Endothelial cell of umbilical vein (primary cell): ENCODE measurements at regions not wholly inside any gene's neighbourhood (a gene's known extent, or its start where the extent isn't known, plus 50 kb on each side); places are given as distances from the start of the nearest gene placed in this dataset.

Experiments used
- BruUV-seq: library from RNA; stranded (reverse); fragments of 400-500 nt; replicated peaks from 2 replicates; lab custom pipeline; 2021; lab: Mats Ljungman, UMichigan
- CTCF ChIA-PET: fragments of 300-600, 350-600 bp; sonication (Branson Sonifier 250); formaldehyde crosslinking; loops from one replicate; lab custom pipeline; 2021; ENCODE audit warnings: antibody characterized with exemption, inconsistent platforms; lab: Charles Lee
- POLR2A ChIA-PET: fragments of 300-600, 350-600 bp; sonication (Branson Sonifier 250); formaldehyde crosslinking; loops from one replicate; lab custom pipeline; 2021; ENCODE audit warnings: antibody characterized with exemption, inconsistent platforms; lab: Charles Lee
- DNase-seq: peaks from one replicate; pipeline ENCODE4 v3.0.0-alpha.2; 2011; ENCODE audit warnings: low read depth, low spot score
- FAIRE-seq: peaks from 2 replicates; lab custom pipeline; 2011; peaks lifted over from hg19 to GRCh38; lab: Jason Lieb, UNC
- H2AFZ ChIP-seq: 2 replicates; pipeline ENCODE4 v1.6.0; 2012; ENCODE audit warnings: low read depth, low read length, control low read depth, inconsistent platforms
- H3K27ac ChIP-seq: 2 replicates; pipeline ENCODE4 v1.5.1; 2011; ENCODE audit warnings: low read depth, mild to moderate bottlenecking, control low read depth, low read length, moderate library complexity; ENCODE audit not compliant: insufficient read depth
- H3K27me3 ChIP-seq, 2 experiments: 2 replicates each; pipeline versions ENCODE4 v1.6.0 to v1.6.1; 2011; ENCODE audit warnings: low read length in 2 of 2, mixed read lengths in 1 of 2; ENCODE audit not compliant: control insufficient read depth in 2 of 2, insufficient read depth in 2 of 2
- H3K36me3 ChIP-seq, 2 experiments: 2 replicates in 1 of 2; 3 replicates in 1 of 2; pipeline ENCODE4 v1.5.1; 2011; ENCODE audit warnings: low read length in 2 of 2, mild to moderate bottlenecking in 1 of 2, moderate library complexity in 1 of 2; ENCODE audit not compliant: control insufficient read depth in 2 of 2, insufficient read depth in 2 of 2; ENCODE audit errors: extremely low read depth in 1 of 2
- H3K4me1 ChIP-seq: 3 replicates; pipeline ENCODE4 v1.5.1; 2011; ENCODE audit warnings: mild to moderate bottlenecking, low read length; ENCODE audit not compliant: control insufficient read depth, insufficient read depth; ENCODE audit errors: extremely low read depth
- H3K4me2 ChIP-seq: 2 replicates; pipeline ENCODE4 v1.6.1; 2011; ENCODE audit warnings: low read length, control low read depth, mixed read lengths; ENCODE audit not compliant: insufficient read depth
- H3K4me3 ChIP-seq, 3 experiments: fragments of 200-600 bp in 1 of 3; sonication (generic), shearing (Covaris generic) in 1 of 3; replicated peaks in 1 of 3; 2 replicates each; pipeline ENCODE4 v1.5.1; 2011 to 2016; ENCODE audit warnings: control low read depth in 3 of 3, low read length in 3 of 3, mild to moderate bottlenecking in 2 of 3, inconsistent platforms in 1 of 3, low read depth in 1 of 3, moderate library complexity in 1 of 3; ENCODE audit not compliant: insufficient read depth in 1 of 3
- H3K79me2 ChIP-seq: 2 replicates; pipeline ENCODE4 v1.6.0; 2012; ENCODE audit warnings: low read length, inconsistent platforms; ENCODE audit not compliant: control insufficient read depth, insufficient read depth
- H3K9ac ChIP-seq: replicated peaks from 2 replicates; pipeline ENCODE3; 2011; ENCODE audit warnings: low read length, control low read depth; ENCODE audit not compliant: insufficient read depth; ENCODE audit errors: extremely low read depth
- H3K9me1 ChIP-seq: replicated peaks from 3 replicates; pipeline ENCODE4 v1.6.0; 2011; ENCODE audit warnings: mild to moderate bottlenecking, low read length; ENCODE audit not compliant: control insufficient read depth, insufficient read depth; ENCODE audit errors: extremely low read depth
- H3K9me3 ChIP-seq: replicated peaks from 2 replicates; pipeline ENCODE4 v1.5.1; 2012; ENCODE audit warnings: low read length, inconsistent platforms; ENCODE audit not compliant: control insufficient read depth, insufficient read depth
- H4K20me1 ChIP-seq: replicated peaks from 2 replicates; pipeline ENCODE3; 2011; ENCODE audit warnings: mild to moderate bottlenecking, low read length; ENCODE audit not compliant: control insufficient read depth, insufficient read depth; ENCODE audit errors: extremely low read depth
- EZH2 ChIP-seq: IDR thresholded peaks from 2 replicates; pipeline ENCODE4 v1.6.1; 2012; ENCODE audit warnings: borderline replicate concordance, low read depth, mild to moderate bottlenecking, moderate library complexity, low read length, inconsistent platforms; ENCODE audit not compliant: severe bottlenecking
- FOS ChIP-seq: IDR thresholded peaks from 2 replicates; pipeline ENCODE4 v1.6.1; 2011; ENCODE audit warnings: mild to moderate bottlenecking, low read length, moderate library complexity, borderline replicate concordance; ENCODE audit not compliant: insufficient read depth
- GATA2 ChIP-seq: IDR thresholded peaks from 2 replicates; pipeline ENCODE4 v1.7.0; 2011; ENCODE audit warnings: low read depth, mild to moderate bottlenecking, moderate library complexity, mixed read lengths, low read length; ENCODE audit not compliant: insufficient read length, insufficient read depth
- JUN ChIP-seq: IDR thresholded peaks from 2 replicates; pipeline ENCODE4 v1.6.1; 2011; ENCODE audit warnings: borderline replicate concordance, low read depth; ENCODE audit not compliant: insufficient read length, insufficient read depth
- MYC ChIP-seq: IDR thresholded peaks from one replicate; pipeline ENCODE4 v1.6.1; 2011; ENCODE audit warnings: mild to moderate bottlenecking, low read depth, low read length
- POLR2A ChIP-seq: IDR thresholded peaks from 2 replicates; pipeline ENCODE4 v1.6.1; 2012; ENCODE audit warnings: low read depth, mild to moderate bottlenecking, control low read depth, low read length
- POLR2AphosphoS5 ChIP-seq: IDR thresholded peaks from 2 replicates; pipeline ENCODE4 v1.6.1; 2012; ENCODE audit warnings: low read depth, mild to moderate bottlenecking, control low read depth, low read length, moderate library complexity; ENCODE audit not compliant: insufficient read depth
- dilution Hi-C: fragments of 300-500 bp; cut with MboI; formaldehyde crosslinking; loops from one replicate; pipeline ENCODE4 v1.15.0; 2019; ENCODE audit warnings: low sequenced_read_pairs; ENCODE audit not compliant: extremely low pct_ligation_motif_present
- intact Hi-C: fragments of 100-400 bp; cut with micrococcal nuclease; formaldehyde crosslinking; loops from one replicate; pipeline ENCODE4 v1.10.0; 2022
- TF ChIP-seq, protein P1 (sequence below), 2 donors: IDR thresholded peaks; 1 replicate in 1 of 2; 2 replicates in 1 of 2; pipeline ENCODE4 v1.5.1; 2011; ENCODE audit warnings: low read length in 2 of 2, mild to moderate bottlenecking in 2 of 2, moderate library complexity in 2 of 2, control low read depth in 1 of 2, inconsistent platforms in 1 of 2, low read depth in 1 of 2; ENCODE audit not compliant: insufficient read depth in 1 of 2; ENCODE audit errors: extremely low read depth in 1 of 2
- TF ChIP-seq, protein P2 (sequence below): IDR thresholded peaks from 2 replicates; pipeline ENCODE4 v1.6.1; 2011; ENCODE audit not compliant: insufficient read depth, insufficient read length

DNA sequence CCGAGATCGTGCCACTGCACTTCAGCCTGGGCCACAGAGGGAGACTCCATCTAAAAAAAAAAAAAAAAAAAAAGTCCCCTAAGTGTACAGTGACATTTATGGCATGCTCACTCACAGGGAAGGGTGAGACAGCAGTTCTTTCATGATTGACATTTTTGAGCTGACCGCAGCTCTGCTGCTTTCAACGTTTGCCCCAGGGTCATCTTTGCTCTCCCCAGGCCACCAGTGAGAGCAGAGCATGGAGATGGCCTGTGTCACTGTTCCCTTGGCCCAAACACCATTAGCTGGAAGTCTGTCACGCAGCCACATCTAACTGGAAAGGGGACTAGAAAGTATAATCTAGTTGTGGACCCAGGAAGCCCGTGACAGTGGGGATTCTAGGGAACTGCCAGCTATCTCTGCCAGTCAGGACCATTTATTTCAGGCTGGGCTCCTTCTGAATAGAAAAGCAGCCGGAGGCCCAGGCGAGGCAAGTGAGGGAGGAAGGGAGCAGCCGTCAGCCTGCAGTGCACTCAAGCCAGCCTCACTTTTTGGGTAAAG, 193.4 kb upstream of the HES1 start:
- no peak overlapping the region for H2AFZ ChIP-seq
- H3K27ac ChIP-seq = no peak overlapping the region
- H3K9me3 ChIP-seq = no peaks in the 10 kb centered on the region
- TF ChIP-seq FOS (no peak), GATA2 (no peak), JUN (no peak), POLR2AphosphoS5 (no peak), EZH2 (no peak), MYC (no peak), POLR2A (no peak)
- TF ChIP-seq, protein P1, sequence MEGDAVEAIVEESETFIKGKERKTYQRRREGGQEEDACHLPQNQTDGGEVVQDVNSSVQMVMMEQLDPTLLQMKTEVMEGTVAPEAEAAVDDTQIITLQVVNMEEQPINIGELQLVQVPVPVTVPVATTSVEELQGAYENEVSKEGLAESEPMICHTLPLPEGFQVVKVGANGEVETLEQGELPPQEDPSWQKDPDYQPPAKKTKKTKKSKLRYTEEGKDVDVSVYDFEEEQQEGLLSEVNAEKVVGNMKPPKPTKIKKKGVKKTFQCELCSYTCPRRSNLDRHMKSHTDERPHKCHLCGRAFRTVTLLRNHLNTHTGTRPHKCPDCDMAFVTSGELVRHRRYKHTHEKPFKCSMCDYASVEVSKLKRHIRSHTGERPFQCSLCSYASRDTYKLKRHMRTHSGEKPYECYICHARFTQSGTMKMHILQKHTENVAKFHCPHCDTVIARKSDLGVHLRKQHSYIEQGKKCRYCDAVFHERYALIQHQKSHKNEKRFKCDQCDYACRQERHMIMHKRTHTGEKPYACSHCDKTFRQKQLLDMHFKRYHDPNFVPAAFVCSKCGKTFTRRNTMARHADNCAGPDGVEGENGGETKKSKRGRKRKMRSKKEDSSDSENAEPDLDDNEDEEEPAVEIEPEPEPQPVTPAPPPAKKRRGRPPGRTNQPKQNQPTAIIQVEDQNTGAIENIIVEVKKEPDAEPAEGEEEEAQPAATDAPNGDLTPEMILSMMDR (IDR thresholded peaks at IDR 0.05; ENCODE audit: extremely low read depth in 1 of 2, insufficient read depth in 1 of 2, low read depth in 1 of 2, low read length in 2 of 2) = no peak
- TF ChIP-seq, protein P2, sequence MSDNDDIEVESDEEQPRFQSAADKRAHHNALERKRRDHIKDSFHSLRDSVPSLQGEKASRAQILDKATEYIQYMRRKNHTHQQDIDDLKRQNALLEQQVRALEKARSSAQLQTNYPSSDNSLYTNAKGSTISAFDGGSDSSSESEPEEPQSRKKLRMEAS = no peak
- no TSS peak for BruUV-seq
- H3K9ac ChIP-seq = no peak overlapping the region
- H3K4me2 ChIP-seq = no peak overlapping the region
- FAIRE-seq (no peak), DNase-seq (no peak)
- H3K4me3 ChIP-seq = no peak overlapping the region
- dilution Hi-C loops = no loop called here
- intact Hi-C loops = no loop called here
- H4K20me1 ChIP-seq = no peaks in the 10 kb centered on the region
- no peaks in the 10 kb centered on the region for H3K79me2 ChIP-seq
- ChIA-PET POLR2A (no interaction called here), CTCF (no interaction called here)
- H3K4me1 ChIP-seq = no peaks in the 10 kb centered on the region
- H3K27me3 ChIP-seq = peaks cover 15 to 23% of the 10 kb centered on the region in 2 experiments
- H3K9me1 ChIP-seq = no peaks in the 10 kb centered on the region
- no peaks in the 10 kb centered on the region for H3K36me3 ChIP-seq
